Hepatocyte (in vitro differentiated cells): ENCODE measurements at regions not wholly inside any gene's neighbourhood (a gene's known extent, or its start where the extent isn't known, plus 50 kb on each side); places are given as distances from the start of the nearest gene placed in this dataset.
"Not testable (repeated sequence)": the region's sequence is repeated elsewhere in the genome, so short reads cannot be mapped to it uniquely, and the experiment has no call there.

ENCODE experiments used
- CTCF ChIP-seq: fragments of 200-600 bp; sonication (generic); IDR thresholded peaks from 2 replicates; pipeline ENCODE4 v1.5.1; 2016; ENCODE audit warnings: antibody characterized with exemption, mild to moderate bottlenecking; ENCODE audit not compliant: poor library complexity
- EZH2 ChIP-seq: fragments of 200-600 bp; sonication (generic); IDR thresholded peaks from 2 replicates; pipeline ENCODE4 v1.6.1; 2016; ENCODE audit warnings: antibody characterized with exemption, mild to moderate bottlenecking, borderline replicate concordance
- EZH2phosphoT487 ChIP-seq: fragments of 200-600 bp; sonication (generic); IDR thresholded peaks from one replicate; pipeline ENCODE4 v1.6.1; 2018; ENCODE audit warnings: antibody characterized with exemption, mild to moderate bottlenecking, low read depth, moderate library complexity; ENCODE audit not compliant: unreplicated experiment, severe bottlenecking

GRCh38 chr17:22095414-22095813 lies 403.1 kb downstream of the KCNJ18 start:
- not testable (repeated sequence) for TF ChIP-seq CTCF, EZH2, EZH2phosphoT487
